ENCODE measurements at regions not wholly inside any gene's neighbourhood (a gene's known extent, or its start where the extent isn't known, plus 50 kb on each side); places are given as distances from the start of the nearest gene placed in this dataset.

GRCh38 chr11:39651857-39652461 is 1807.5 kb downstream of the LRRC4C start:
- no peak overlapping the region for H3K27ac ChIP-seq (ENCODE audit: extremely low read depth, low read depth, low read length)
- POLR2A ChIA-PET, result no interaction called here
- H3K4me3 ChIP-seq (ENCODE audit: low read depth, low read length), result no peak overlapping the region
- no peak for TF ChIP-seq ZXDB (tag by site-specific recombination; IDR thresholded peaks at IDR 0.05)
- no peak for TF ChIP-seq YY2 (tag by site-specific recombination; IDR thresholded peaks at IDR 0.05)
- TF ChIP-seq ZBTB17 (tag by site-specific recombination; IDR thresholded peaks at IDR 0.05), result no peak
- no peak for TF ChIP-seq ZNF416 (tag by site-specific recombination; IDR thresholded peaks at IDR 0.05)
- no peak for TF ChIP-seq ZNF701 (tag by site-specific recombination; IDR thresholded peaks at IDR 0.05)
- no peak for TF ChIP-seq ZNF48 (tag by site-specific recombination; IDR thresholded peaks at IDR 0.05)
- TF ChIP-seq ZNF112 (tag by site-specific recombination; IDR thresholded peaks at IDR 0.05), result no peak
- TF ChIP-seq ZNF37A (tag by site-specific recombination; IDR thresholded peaks at IDR 0.05), result no peak
- TF ChIP-seq KLF10 (tag by site-specific recombination; IDR thresholded peaks at IDR 0.05), result no peak
- no peak for TF ChIP-seq OVOL3 (tag by site-specific recombination; IDR thresholded peaks at IDR 0.05)
- no peak for TF ChIP-seq ZNF558 (tag by site-specific recombination; IDR thresholded peaks at IDR 0.05)
- TF ChIP-seq ZNF2 (tag by site-specific recombination; IDR thresholded peaks at IDR 0.05), result no peak
- TF ChIP-seq, protein P1, sequence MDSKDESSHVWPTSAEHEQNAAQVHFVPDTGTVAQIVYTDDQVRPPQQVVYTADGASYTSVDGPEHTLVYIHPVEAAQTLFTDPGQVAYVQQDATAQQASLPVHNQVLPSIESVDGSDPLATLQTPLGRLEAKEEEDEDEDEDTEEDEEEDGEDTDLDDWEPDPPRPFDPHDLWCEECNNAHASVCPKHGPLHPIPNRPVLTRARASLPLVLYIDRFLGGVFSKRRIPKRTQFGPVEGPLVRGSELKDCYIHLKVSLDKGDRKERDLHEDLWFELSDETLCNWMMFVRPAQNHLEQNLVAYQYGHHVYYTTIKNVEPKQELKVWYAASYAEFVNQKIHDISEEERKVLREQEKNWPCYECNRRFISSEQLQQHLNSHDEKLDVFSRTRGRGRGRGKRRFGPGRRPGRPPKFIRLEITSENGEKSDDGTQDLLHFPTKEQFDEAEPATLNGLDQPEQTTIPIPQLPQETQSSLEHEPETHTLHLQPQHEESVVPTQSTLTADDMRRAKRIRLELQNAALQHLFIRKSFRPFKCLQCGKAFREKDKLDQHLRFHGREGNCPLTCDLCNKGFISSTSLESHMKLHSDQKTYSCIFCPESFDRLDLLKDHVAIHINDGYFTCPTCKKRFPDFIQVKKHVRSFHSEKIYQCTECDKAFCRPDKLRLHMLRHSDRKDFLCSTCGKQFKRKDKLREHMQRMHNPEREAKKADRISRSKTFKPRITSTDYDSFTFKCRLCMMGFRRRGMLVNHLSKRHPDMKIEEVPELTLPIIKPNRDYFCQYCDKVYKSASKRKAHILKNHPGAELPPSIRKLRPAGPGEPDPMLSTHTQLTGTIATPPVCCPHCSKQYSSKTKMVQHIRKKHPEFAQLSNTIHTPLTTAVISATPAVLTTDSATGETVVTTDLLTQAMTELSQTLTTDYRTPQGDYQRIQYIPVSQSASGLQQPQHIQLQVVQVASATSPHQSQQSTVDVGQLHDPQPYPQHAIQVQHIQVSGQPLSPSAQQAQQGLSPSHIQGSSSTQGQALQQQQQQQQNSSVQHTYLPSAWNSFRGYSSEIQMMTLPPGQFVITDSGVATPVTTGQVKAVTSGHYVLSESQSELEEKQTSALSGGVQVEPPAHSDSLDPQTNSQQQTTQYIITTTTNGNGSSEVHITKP (tag by site-specific recombination; IDR thresholded peaks at IDR 0.05), result no peak
- no peak for TF ChIP-seq ZNF184 (tag by site-specific recombination; IDR thresholded peaks at IDR 0.05)
- TF ChIP-seq ZNF501 (tag by site-specific recombination; IDR thresholded peaks at IDR 0.05), result no peak
- no peak for TF ChIP-seq ZNF791 (tag by site-specific recombination; IDR thresholded peaks at IDR 0.05)
- TF ChIP-seq, protein P2, sequence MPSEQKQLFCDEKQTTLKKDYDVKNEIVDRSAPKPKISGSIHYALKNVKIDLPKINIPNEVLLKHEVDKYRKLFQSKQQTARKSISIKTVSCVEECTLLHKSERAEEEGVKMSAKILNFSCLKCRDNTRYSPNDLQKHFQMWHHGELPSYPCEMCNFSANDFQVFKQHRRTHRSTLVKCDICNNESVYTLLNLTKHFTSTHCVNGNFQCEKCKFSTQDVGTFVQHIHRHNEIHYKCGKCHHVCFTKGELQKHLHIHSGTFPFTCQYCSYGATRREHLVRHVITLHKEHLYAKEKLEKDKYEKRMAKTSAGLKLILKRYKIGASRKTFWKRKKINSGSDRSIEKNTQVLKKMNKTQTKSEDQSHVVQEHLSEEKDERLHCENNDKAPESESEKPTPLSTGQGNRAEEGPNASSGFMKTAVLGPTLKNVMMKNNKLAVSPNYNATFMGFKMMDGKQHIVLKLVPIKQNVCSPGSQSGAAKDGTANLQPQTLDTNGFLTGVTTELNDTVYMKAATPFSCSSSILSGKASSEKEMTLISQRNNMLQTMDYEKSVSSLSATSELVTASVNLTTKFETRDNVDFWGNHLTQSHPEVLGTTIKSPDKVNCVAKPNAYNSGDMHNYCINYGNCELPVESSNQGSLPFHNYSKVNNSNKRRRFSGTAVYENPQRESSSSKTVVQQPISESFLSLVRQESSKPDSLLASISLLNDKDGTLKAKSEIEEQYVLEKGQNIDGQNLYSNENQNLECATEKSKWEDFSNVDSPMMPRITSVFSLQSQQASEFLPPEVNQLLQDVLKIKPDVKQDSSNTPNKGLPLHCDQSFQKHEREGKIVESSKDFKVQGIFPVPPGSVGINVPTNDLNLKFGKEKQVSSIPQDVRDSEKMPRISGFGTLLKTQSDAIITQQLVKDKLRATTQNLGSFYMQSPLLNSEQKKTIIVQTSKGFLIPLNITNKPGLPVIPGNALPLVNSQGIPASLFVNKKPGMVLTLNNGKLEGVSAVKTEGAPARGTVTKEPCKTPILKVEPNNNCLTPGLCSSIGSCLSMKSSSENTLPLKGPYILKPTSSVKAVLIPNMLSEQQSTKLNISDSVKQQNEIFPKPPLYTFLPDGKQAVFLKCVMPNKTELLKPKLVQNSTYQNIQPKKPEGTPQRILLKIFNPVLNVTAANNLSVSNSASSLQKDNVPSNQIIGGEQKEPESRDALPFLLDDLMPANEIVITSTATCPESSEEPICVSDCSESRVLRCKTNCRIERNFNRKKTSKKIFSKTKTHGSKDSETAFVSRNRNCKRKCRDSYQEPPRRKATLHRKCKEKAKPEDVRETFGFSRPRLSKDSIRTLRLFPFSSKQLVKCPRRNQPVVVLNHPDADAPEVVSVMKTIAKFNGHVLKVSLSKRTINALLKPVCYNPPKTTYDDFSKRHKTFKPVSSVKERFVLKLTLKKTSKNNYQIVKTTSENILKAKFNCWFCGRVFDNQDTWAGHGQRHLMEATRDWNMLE (tag by site-specific recombination; conservative IDR thresholded peaks at IDR 0.05; ENCODE audit: low read depth), result no peak
- no peak for TF ChIP-seq ZNF76 (tag by site-specific recombination; IDR thresholded peaks at IDR 0.05; ENCODE audit: borderline replicate concordance, low read depth)
- TF ChIP-seq ZNF138 (tag by site-specific recombination; IDR thresholded peaks at IDR 0.05; ENCODE audit: borderline replicate concordance), result no peak
- no peak for TF ChIP-seq ZNF174 (tag by site-specific recombination; IDR thresholded peaks at IDR 0.05)
- CTCF ChIA-PET, result no interaction called here
- no peaks in the 10 kb centered on the region for H3K36me3 ChIP-seq (ENCODE audit: control insufficient read depth in 2 of 2, insufficient read depth in 1 of 2, low read length in 2 of 2)
- H3K9me3 ChIP-seq (ENCODE audit: control insufficient read depth, insufficient read depth, low read depth, low read length), result no peaks in the 10 kb centered on the region
- no peaks in the 10 kb centered on the region for H3K4me1 ChIP-seq (ENCODE audit: control insufficient read depth, insufficient read depth, low read length)

All from HEK293 (cell line).